Osteoblast (primary cell): ENCODE measurements at regions not wholly inside any gene's neighbourhood (a gene's known extent, or its start where the extent isn't known, plus 50 kb on each side); places are given as distances from the start of the nearest gene placed in this dataset.

Experiments used
- DNase-seq: peaks from one replicate; pipeline ENCODE4 v3.0.0; 2011; ENCODE audit warnings: low spot score, mixed read lengths; ENCODE audit not compliant: insufficient read length; ENCODE audit errors: missing footprints
- H2AFZ ChIP-seq: 2 replicates; pipeline ENCODE4 v1.6.0; 2011; ENCODE audit warnings: mild to moderate bottlenecking, low read length
- H3K27ac ChIP-seq: 2 replicates; pipeline ENCODE4 v1.5.1; 2011; ENCODE audit warnings: mild to moderate bottlenecking, low read depth, low read length, moderate library complexity
- H3K27me3 ChIP-seq: 2 replicates; pipeline ENCODE4 v1.6.0; 2012; ENCODE audit warnings: mild to moderate bottlenecking, control low read depth, inconsistent platforms, low read length, moderate library complexity; ENCODE audit not compliant: insufficient read depth
- H3K36me3 ChIP-seq: 2 replicates; pipeline ENCODE4 v1.5.1; 2011; ENCODE audit warnings: mild to moderate bottlenecking, low read length, control low read depth, moderate library complexity; ENCODE audit not compliant: insufficient read depth
- H3K4me1 ChIP-seq: 2 replicates; pipeline ENCODE4 v1.5.1; 2011; ENCODE audit warnings: mild to moderate bottlenecking, low read length, control low read depth, moderate library complexity; ENCODE audit not compliant: insufficient read depth
- H3K4me2 ChIP-seq: 2 replicates; pipeline ENCODE4 v1.6.0; 2011; ENCODE audit warnings: mild to moderate bottlenecking, low read length; ENCODE audit not compliant: insufficient read depth
- H3K4me3 ChIP-seq: fragments of 200-600 bp; sonication (generic); 3 replicates; pipeline ENCODE4 v1.5.1; 2012; ENCODE audit warnings: mild to moderate bottlenecking, low read length, inconsistent platforms; ENCODE audit not compliant: insufficient read depth
- H3K79me2 ChIP-seq: 2 replicates; pipeline ENCODE4 v1.6.0; 2012; ENCODE audit warnings: mild to moderate bottlenecking, low read length, control low read depth, inconsistent platforms; ENCODE audit not compliant: insufficient read depth
- H3K9me3 ChIP-seq: 2 replicates; pipeline ENCODE4 v1.5.1; 2011; ENCODE audit warnings: low read depth, low read length, control low read depth
- H4K20me1 ChIP-seq: 2 replicates; pipeline ENCODE4 v1.6.0; 2012; ENCODE audit warnings: mild to moderate bottlenecking, low read length, control low read depth; ENCODE audit not compliant: insufficient read depth
- CTCF ChIP-seq: IDR thresholded peaks from 2 replicates; pipeline ENCODE4 v1.5.1; 2011; ENCODE audit warnings: mild to moderate bottlenecking, low read depth, low read length, moderate library complexity; ENCODE audit errors: extremely low read depth

GRCh38 chr20:57928181-57928967 is 218.6 kb upstream of the PMEPA1 start:
- Histone ChIP-seq H2AFZ (no peak overlapping the region), H3K36me3 (no peaks in the 10 kb centered on the region), H3K27me3 (no peaks in the 10 kb centered on the region), H3K4me3 (no peak overlapping the region), H3K27ac (no peak overlapping the region), H3K4me1 (peaks cover 8% of the 10 kb centered on the region), H3K4me2 (no peak overlapping the region), H3K79me2 (no peaks in the 10 kb centered on the region), H4K20me1 (no peaks in the 10 kb centered on the region), H3K9me3 (no peaks in the 10 kb centered on the region)
- peak; percentile 90 for DNase-seq
- TF ChIP-seq CTCF, result no peak

- Histone ChIP-seq H3K79me2 (no peaks in the 10 kb centered on the region), H2AFZ (no peak overlapping the region), H3K36me3 (no peaks in the 10 kb centered on the region), H3K27ac (no peak overlapping the region), H3K4me2 (no peak overlapping the region), H3K9me3 (no peaks in the 10 kb centered on the region), H4K20me1 (no peaks in the 10 kb centered on the region), H3K4me3 (no peak overlapping the region), H3K27me3 (no peaks in the 10 kb centered on the region), H3K4me1 (peaks cover 8% of the 10 kb centered on the region)
- TF ChIP-seq CTCF, result no peak
- no peak for DNase-seq
Observed at GRCh38 chr20:57927376-57927775, 217.6 kb upstream of the PMEPA1 start.

DNA sequence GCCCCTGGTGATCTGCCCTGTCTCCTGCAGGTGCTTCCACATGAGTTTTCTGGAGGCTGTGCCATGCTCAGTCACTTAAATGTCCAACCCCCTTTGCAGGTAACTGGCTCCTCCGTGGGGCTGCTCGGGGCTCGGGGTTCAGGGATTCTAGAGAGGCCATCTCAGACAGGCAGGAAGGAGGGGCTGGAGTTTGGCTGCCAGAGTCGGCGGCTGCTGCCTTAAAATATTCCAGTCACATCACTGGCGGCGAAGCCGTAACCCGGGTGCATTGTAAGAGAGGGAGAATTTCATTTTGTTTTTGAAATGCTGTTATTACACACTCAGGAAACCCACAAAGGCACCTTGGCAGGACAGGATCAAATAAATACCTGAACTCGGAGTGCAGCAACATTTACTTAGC is 212.9 kb upstream of the PMEPA1 start:
- H2AFZ ChIP-seq, result no peak overlapping the region
- no peak overlapping the region for H3K4me2 ChIP-seq
- no peaks in the 10 kb centered on the region for H3K36me3 ChIP-seq
- no peaks in the 10 kb centered on the region for H3K27me3 ChIP-seq
- no peaks in the 10 kb centered on the region for H4K20me1 ChIP-seq
- DNase-seq, result no peak
- H3K9me3 ChIP-seq, result no peaks in the 10 kb centered on the region
- no peaks in the 10 kb centered on the region for H3K79me2 ChIP-seq
- no peak overlapping the region for H3K27ac ChIP-seq
- H3K4me3 ChIP-seq, result no peak overlapping the region
- no peaks in the 10 kb centered on the region for H3K4me1 ChIP-seq
- no peak for TF ChIP-seq CTCF

- Histone ChIP-seq H3K27me3 (no peaks in the 10 kb centered on the region), H3K27ac (no peak overlapping the region), H2AFZ (no peak overlapping the region), H3K4me1 (no peaks in the 10 kb centered on the region), H3K9me3 (no peaks in the 10 kb centered on the region), H3K4me3 (no peak overlapping the region), H3K4me2 (no peak overlapping the region), H3K36me3 (no peaks in the 10 kb centered on the region), H3K79me2 (no peaks in the 10 kb centered on the region), H4K20me1 (no peaks in the 10 kb centered on the region)
- no peak for TF ChIP-seq CTCF
- no peak for DNase-seq
Observed at GRCh38 chr20:57922083-57922482, 212.3 kb upstream of the PMEPA1 start.
